ENCODE measurements at regions not wholly inside any gene's neighbourhood (a gene's known extent, or its start where the extent isn't known, plus 50 kb on each side); places are given as distances from the start of the nearest gene placed in this dataset.

- TF ChIP-seq CTCF (IDR thresholded peaks at IDR 0.05; ENCODE audit: insufficient read depth, low read length): no peak
- TF ChIP-seq POLR2AphosphoS5 (IDR thresholded peaks at IDR 0.05; ENCODE audit: low read depth): no peak
- TF ChIP-seq, protein P1, sequence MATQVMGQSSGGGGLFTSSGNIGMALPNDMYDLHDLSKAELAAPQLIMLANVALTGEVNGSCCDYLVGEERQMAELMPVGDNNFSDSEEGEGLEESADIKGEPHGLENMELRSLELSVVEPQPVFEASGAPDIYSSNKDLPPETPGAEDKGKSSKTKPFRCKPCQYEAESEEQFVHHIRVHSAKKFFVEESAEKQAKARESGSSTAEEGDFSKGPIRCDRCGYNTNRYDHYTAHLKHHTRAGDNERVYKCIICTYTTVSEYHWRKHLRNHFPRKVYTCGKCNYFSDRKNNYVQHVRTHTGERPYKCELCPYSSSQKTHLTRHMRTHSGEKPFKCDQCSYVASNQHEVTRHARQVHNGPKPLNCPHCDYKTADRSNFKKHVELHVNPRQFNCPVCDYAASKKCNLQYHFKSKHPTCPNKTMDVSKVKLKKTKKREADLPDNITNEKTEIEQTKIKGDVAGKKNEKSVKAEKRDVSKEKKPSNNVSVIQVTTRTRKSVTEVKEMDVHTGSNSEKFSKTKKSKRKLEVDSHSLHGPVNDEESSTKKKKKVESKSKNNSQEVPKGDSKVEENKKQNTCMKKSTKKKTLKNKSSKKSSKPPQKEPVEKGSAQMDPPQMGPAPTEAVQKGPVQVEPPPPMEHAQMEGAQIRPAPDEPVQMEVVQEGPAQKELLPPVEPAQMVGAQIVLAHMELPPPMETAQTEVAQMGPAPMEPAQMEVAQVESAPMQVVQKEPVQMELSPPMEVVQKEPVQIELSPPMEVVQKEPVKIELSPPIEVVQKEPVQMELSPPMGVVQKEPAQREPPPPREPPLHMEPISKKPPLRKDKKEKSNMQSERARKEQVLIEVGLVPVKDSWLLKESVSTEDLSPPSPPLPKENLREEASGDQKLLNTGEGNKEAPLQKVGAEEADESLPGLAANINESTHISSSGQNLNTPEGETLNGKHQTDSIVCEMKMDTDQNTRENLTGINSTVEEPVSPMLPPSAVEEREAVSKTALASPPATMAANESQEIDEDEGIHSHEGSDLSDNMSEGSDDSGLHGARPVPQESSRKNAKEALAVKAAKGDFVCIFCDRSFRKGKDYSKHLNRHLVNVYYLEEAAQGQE (IDR thresholded peaks at IDR 0.05; ENCODE audit: insufficient replicate concordance, low read depth): no peak
- TF ChIP-seq GABPA (IDR thresholded peaks at IDR 0.05; ENCODE audit: low read depth): no peak
Observed at GRCh38 chr6:122077603-122078002, 321.8 kb upstream of the HSF2 start.
